ENCODE measurements at regions not wholly inside any gene's neighbourhood (a gene's known extent, or its start where the extent isn't known, plus 50 kb on each side); places are given as distances from the start of the nearest gene placed in this dataset.

DNA sequence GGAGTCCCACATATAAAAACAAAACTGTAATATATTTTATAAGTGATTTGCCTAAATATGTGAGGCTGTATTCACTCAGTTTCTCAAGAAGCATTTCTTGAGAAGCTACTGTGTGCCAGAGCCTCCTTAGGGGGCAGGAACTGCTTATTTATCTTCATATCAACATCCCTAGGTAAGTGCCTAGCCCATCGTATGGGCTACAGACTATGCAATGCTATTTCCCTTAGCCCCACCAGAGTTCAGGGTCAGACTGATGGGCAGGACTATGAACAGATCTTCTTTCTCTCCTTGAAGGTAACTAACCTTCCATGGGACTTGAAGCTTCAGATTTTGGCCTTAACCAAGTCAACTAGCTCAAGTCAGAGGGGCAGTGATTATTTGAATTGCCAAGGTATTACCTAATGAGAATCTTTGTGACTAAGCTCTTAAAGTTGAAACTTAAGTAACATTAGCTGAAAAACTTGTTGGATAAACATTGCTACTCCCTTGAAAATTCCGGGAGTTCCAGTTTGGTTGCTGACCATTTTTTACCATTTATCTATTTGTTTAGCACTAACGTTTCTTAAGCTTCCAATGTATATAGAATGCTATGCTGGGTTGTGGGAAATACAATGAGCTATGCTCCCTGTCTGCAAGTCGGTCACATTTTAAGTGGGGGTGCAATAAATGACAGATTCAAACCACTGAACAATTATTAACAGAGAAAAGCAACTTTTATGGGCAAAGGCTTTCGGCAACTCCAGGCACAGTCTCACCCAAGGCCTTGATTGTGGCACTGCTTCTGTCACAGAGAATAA is 85.2 kb downstream of the GPR88 start (continued):
- TF ChIP-seq KDM4A (IDR thresholded peaks at IDR 0.05; ENCODE audit: low read depth, low read length, severe bottlenecking) (no peak), TCF12 (IDR thresholded peaks at IDR 0.05; ENCODE audit: low read depth, low read length) (no peak), TBP (IDR thresholded peaks at IDR 0.05; ENCODE audit: low read depth, low read length) (no peak), HDAC6 (IDR thresholded peaks at IDR 0.05; ENCODE audit: low read depth, low read length) (no peak), CTBP2 (IDR thresholded peaks at IDR 0.05; ENCODE audit: borderline replicate concordance, insufficient read depth, insufficient read length, low read length) (no peak), TAF7 (optimal IDR thresholded peaks at IDR 0.05; ENCODE audit: borderline replicate concordance, low read depth, low read length) (no peak)

All from H1 (cell line).